HCT116 (cell line): ENCODE measurements at regions not wholly inside any gene's neighbourhood (a gene's known extent, or its start where the extent isn't known, plus 50 kb on each side); places are given as distances from the start of the nearest gene placed in this dataset.

ENCODE experiments used
- CTCF ChIP-seq, 3 experiments: fragments of 200-600 bp in 1 of 3; sonication (generic) in 1 of 3; IDR thresholded peaks in 2 of 3; conservative IDR thresholded peaks in 1 of 3; 2 replicates each; pipeline ENCODE4 v1.5.1; 2012 to 2017; ENCODE audit warnings: low read depth in 2 of 3, low read length in 2 of 3, antibody characterized with exemption in 1 of 3, borderline replicate concordance in 1 of 3, control low read depth in 1 of 3, mild to moderate bottlenecking in 1 of 3, mixed read lengths in 1 of 3, mixed run types in 1 of 3, moderate library complexity in 1 of 3; ENCODE audit not compliant: insufficient read depth in 1 of 3
- EZH2 ChIP-seq: fragments of 200-600 bp; sonication (generic); IDR thresholded peaks from 2 replicates; pipeline ENCODE4 v1.6.1; 2017; ENCODE audit warnings: antibody characterized with exemption, mixed run types
- FOSL1 ChIP-seq: IDR thresholded peaks from 2 replicates; pipeline ENCODE4 v1.6.1; 2012; ENCODE audit warnings: low read depth
- POLR2A ChIP-seq: IDR thresholded peaks from 2 replicates; pipeline ENCODE4 v1.7.0; 2011; ENCODE audit warnings: borderline replicate concordance; ENCODE audit not compliant: insufficient read depth, insufficient read length; ENCODE audit errors: extremely low read depth
- RAD21 ChIP-seq: IDR thresholded peaks from 2 replicates; pipeline ENCODE4 v1.6.1; 2012; ENCODE audit warnings: low read depth, mild to moderate bottlenecking
- TCF7L2 ChIP-seq: IDR thresholded peaks from 2 replicates; pipeline ENCODE4 v1.7.0; 2011; ENCODE audit warnings: borderline replicate concordance, inconsistent platforms; ENCODE audit not compliant: insufficient read depth, insufficient read length; ENCODE audit errors: extremely low read depth

DNA sequence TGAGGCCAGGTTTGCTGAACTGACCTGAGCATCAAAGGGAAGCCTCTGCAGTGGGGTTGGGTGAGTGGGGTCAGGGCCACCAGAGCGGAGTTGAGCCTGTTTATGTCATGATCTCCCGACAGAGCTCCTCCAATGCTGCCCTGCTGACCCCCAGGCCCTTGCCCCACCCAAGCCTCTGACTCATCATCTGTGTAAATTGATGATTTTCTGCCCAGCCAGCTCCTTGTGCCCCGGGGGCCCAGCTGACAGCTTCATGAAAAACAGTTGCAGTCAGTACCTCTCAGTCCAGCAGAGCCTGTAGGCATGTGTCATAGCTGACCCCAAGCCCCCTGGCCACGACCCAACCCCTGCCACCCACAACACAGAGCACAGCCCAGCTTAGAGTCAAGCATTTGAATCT is 134.9 kb downstream of the CCT6B start:
- TF ChIP-seq POLR2A = no peak
- TF ChIP-seq EZH2 = no peak
- TF ChIP-seq FOSL1 = no peak
- TF ChIP-seq CTCF (IDR thresholded peaks at IDR 0.05 in 2 of 3, conservative IDR thresholded peaks at IDR 0.05 in 1 of 3; ENCODE audit: borderline replicate concordance in 1 of 3, insufficient read depth in 1 of 3, low read depth in 2 of 3, low read length in 2 of 3) = no peak
- no peak for TF ChIP-seq TCF7L2
- TF ChIP-seq RAD21 = no peak
